SHP77 treated with DMSO at 0.1 percent for 48 hours (cell line): ENCODE measurements at regions not wholly inside any gene's neighbourhood (a gene's known extent, or its start where the extent isn't known, plus 50 kb on each side); places are given as distances from the start of the nearest gene placed in this dataset.

Experiments used
- DNase-seq: peaks from one replicate; lab custom pipeline; 2025; lab: John Stamatoyannopoulos, UW

- no peak for DNase-seq
Measured at GRCh38 chr3:106175276-106175675, 306.5 kb upstream of the CBLB start.

- no peak for DNase-seq
Measured at GRCh38 chr3:106176734-106177133, 307.9 kb upstream of the CBLB start.

GRCh38 chr3:106182950-106183511 is 314.2 kb upstream of the CBLB start:
- DNase-seq = no peak

GRCh38 chr3:106183762-106184391 is 315.1 kb upstream of the CBLB start:
- no peak for DNase-seq

GRCh38 chr3:106184540-106185457 is 316.0 kb upstream of the CBLB start:
- no peak for DNase-seq

GRCh38 chr3:106185949-106186348 is 317.1 kb upstream of the CBLB start:
- no peak for DNase-seq

- no peak for DNase-seq
Measured at GRCh38 chr3:106190296-106190695, 321.5 kb upstream of the CBLB start.

GRCh38 chr3:106191211-106191610 is 322.4 kb upstream of the CBLB start:
- DNase-seq = no peak

- DNase-seq = no peak
Measured at GRCh38 chr3:106191913-106192312, 323.1 kb upstream of the CBLB start.

- no peak for DNase-seq
Measured at GRCh38 chr3:106193876-106194275, 325.1 kb upstream of the CBLB start.

GRCh38 chr3:106194726-106195125 is 325.9 kb upstream of the CBLB start:
- DNase-seq = no peak

GRCh38 chr3:106197532-106198194 is 328.9 kb upstream of the CBLB start:
- DNase-seq = no peak

GRCh38 chr3:106204160-106204868 is 335.5 kb upstream of the CBLB start:
- no peak for DNase-seq

- DNase-seq = peak; percentile 13
Measured at GRCh38 chr3:106206146-106206545, 337.3 kb upstream of the CBLB start.

- DNase-seq = no peak
Measured at GRCh38 chr3:106206613-106207012, 337.8 kb upstream of the CBLB start.

GRCh38 chr3:106208251-106208650 is 339.4 kb upstream of the CBLB start:
- DNase-seq = no peak

GRCh38 chr3:106208967-106209366 is 340.2 kb upstream of the CBLB start:
- DNase-seq = no peak

GRCh38 chr3:106209482-106209881 is 340.7 kb upstream of the CBLB start:
- DNase-seq = no peak

GRCh38 chr3:106210923-106211322 is 342.1 kb upstream of the CBLB start:
- no peak for DNase-seq

GRCh38 chr3:106212665-106213222 is 343.9 kb upstream of the CBLB start:
- no peak for DNase-seq

GRCh38 chr3:106213954-106214353 is 345.1 kb upstream of the CBLB start:
- no peak for DNase-seq

GRCh38 chr3:106214641-106215040 is 345.8 kb upstream of the CBLB start:
- DNase-seq = no peak
